ENCODE measurements at regions not wholly inside any gene's neighbourhood (a gene's known extent, or its start where the extent isn't known, plus 50 kb on each side); places are given as distances from the start of the nearest gene placed in this dataset.

DNA sequence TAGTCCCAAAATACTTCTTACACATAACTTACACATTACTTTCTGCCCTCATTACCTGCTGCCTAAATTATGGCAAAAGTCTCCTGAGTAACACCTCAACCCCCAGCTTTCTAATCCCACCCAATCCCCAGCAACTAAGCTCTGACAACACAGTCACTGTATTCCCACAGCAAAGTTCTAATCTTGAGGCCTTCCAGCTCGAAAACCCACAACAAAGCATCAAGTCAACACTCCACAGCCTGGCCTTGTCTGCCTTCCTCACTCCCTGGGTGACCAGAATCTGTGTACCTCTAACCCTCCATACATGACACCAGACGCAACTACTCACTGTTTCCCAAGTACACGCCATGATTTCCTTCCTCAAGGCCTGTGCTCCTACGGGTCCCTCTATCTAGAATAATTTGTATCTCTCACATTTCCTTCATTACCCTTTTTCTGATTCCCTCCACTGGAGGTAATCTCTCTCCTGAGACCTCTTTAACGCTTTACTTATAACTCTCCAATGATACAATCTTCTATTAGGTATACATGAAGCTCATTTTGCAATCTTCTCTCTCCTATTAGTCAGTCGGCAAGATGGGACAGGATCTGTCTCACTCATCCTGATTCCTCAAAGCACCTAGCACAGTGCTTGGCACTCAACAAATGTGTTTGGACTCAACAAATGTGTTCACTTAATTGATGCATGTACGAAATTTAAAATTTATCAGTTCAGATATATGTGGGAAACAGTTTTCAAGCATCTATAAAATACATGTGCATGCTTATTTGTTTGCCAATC lies 87.6 kb upstream of the DOCK9 start:
- H3K4me3 ChIP-seq, result no peak overlapping the region
- H3K36me3 ChIP-seq, result no peaks in the 10 kb centered on the region
- no peaks in the 10 kb centered on the region for H3K27me3 ChIP-seq
- H3K9me3 ChIP-seq, result no peaks in the 10 kb centered on the region
- H3K27ac ChIP-seq, result no peak overlapping the region
- no peak for DNase-seq (ENCODE audit: low spot score)
- peaks cover 0 to 20% of the 10 kb centered on the region in 2 donors for H3K4me1 ChIP-seq
- TF ChIP-seq, protein P1, sequence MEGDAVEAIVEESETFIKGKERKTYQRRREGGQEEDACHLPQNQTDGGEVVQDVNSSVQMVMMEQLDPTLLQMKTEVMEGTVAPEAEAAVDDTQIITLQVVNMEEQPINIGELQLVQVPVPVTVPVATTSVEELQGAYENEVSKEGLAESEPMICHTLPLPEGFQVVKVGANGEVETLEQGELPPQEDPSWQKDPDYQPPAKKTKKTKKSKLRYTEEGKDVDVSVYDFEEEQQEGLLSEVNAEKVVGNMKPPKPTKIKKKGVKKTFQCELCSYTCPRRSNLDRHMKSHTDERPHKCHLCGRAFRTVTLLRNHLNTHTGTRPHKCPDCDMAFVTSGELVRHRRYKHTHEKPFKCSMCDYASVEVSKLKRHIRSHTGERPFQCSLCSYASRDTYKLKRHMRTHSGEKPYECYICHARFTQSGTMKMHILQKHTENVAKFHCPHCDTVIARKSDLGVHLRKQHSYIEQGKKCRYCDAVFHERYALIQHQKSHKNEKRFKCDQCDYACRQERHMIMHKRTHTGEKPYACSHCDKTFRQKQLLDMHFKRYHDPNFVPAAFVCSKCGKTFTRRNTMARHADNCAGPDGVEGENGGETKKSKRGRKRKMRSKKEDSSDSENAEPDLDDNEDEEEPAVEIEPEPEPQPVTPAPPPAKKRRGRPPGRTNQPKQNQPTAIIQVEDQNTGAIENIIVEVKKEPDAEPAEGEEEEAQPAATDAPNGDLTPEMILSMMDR (IDR thresholded peaks at IDR 0.05), result no peak

DNA sequence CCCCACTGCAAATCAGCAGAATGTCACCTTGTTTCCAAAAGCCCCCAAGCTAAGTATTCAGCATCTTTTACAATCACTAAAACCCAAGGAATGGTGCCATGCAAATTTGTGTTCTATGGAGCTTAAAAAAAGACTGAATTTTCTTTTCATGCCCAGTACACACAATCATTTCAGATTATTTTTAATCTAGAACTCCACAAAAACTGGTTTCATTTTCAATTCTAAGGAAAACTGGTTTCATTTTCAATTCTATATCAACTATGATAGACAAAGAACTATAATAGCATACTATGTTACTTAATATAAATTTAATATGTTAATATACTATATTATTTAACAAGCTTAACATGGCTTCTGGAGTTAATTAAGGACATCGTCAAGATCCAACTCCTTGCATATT lies 88.4 kb upstream of the DOCK9 start:
- H3K36me3 ChIP-seq, result no peaks in the 10 kb centered on the region
- peaks cover 0 to 15% of the 10 kb centered on the region in 2 donors for H3K4me1 ChIP-seq
- no peaks in the 10 kb centered on the region for H3K9me3 ChIP-seq
- no peak overlapping the region for H3K27ac ChIP-seq
- H3K4me3 ChIP-seq, result no peak overlapping the region
- no peak for DNase-seq (ENCODE audit: low spot score)
- no peaks in the 10 kb centered on the region for H3K27me3 ChIP-seq
- TF ChIP-seq, protein P1 (IDR thresholded peaks at IDR 0.05), result no peak

DNA sequence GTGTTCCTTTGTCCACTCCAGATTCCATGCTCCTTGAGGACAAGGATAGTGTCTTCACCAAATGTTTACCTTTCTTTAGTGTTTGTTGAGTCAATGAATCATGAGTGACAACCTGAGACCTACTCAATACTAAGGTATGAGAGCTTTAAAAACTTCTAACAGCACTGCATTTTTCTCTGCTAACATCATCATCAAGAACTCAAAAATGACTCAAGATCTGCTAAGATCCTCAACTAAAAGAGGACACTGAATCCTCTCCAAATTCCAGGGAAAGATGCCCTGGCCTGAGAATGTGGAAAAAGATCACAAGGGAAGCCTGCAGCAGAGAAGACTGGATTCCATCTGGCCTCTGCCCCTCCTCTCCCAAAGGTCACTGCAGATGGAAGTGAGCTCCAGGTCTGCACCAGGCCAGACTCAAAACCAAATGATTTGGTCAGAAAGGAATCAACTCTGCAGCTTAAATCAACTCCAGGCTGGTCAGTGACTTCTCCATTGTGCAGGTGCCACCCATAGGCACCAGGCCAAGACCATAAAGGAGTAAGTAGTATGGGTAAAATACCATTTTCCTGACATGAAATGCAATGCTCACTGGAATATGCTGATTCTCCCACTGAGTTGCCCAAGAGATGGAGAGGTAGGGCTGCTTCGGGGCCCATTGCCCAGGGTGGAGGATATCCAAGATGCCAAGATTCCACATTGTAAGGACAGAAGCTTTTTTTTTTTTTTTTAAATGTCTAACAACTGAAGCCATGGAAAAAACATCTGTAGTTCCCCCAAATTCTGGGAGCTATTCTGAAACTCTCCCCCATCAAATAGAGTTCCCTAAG lies 89.5 kb upstream of the DOCK9 start:
- Histone ChIP-seq H3K4me3 (no peak overlapping the region), H3K36me3 (no peaks in the 10 kb centered on the region), H3K27me3 (no peaks in the 10 kb centered on the region), H3K4me1 (peaks cover 0 to 13% of the 10 kb centered on the region in 2 donors), H3K27ac (no peak overlapping the region), H3K9me3 (no peaks in the 10 kb centered on the region)
- no peak for DNase-seq (ENCODE audit: low spot score)
- TF ChIP-seq, protein P1 (IDR thresholded peaks at IDR 0.05), result no peak

DNA sequence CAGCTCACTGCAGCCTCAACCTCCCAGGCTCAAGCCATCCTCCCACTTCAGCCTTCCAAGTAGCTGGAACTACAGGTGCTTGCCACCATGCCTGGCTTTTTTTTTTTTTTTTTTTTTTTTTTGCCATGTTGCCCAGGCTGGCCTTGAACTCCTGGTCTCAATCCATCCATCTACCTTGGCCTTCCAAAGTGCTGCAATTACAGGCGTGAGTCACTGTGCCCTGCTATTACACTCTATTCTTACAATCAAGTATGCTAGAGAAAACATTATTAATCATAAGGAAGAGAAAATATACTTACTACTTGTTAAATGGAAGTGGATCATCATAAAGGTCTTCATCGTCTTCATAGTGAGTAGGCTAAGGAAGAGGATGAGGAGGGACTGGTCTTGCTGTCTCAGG lies 93.3 kb upstream of the DOCK9 start:
- Histone ChIP-seq H3K27ac (no peak overlapping the region), H3K4me1 (no peaks in the 10 kb centered on the region)
- TF ChIP-seq, protein P1 (IDR thresholded peaks at IDR 0.05), result no peak

DNA sequence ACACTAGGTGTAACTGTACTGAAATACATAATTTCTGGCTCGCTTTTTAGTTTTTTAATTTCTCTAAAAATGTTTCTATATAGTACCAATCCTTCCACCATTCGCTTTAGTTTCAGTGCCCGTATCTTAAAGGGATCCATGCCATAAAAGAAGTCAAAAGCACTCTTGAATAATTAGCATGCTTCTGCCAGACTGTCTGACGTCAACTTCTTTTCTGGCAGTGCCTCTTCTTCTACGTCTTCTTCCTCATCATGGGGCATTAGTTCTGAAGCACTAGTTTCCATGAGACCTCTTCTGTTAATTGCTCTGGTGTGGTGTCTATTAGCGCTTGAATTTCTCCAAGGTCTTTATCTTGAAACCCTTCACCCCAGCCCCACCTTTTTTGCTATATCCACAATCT lies 93.8 kb upstream of the DOCK9 start:
- TF ChIP-seq, protein P1 (IDR thresholded peaks at IDR 0.05), result no peak
- Histone ChIP-seq H3K27me3 (no peaks in the 10 kb centered on the region), H3K27ac (no peak overlapping the region), H3K4me1 (no peaks in the 10 kb centered on the region), H3K9me3 (peaks cover 0 to 7% of the 10 kb centered on the region in 2 donors), H3K36me3 (no peaks in the 10 kb centered on the region), H3K4me3 (no peak overlapping the region)
- no peak for DNase-seq (ENCODE audit: low spot score)

More for the DNA sequence above, 93.3 kb upstream of the DOCK9 start:
- Histone ChIP-seq H3K4me3 (no peak overlapping the region), H3K36me3 (no peaks in the 10 kb centered on the region), H3K9me3 (peaks cover 0 to 7% of the 10 kb centered on the region in 2 donors), H3K27me3 (no peaks in the 10 kb centered on the region)
- DNase-seq (ENCODE audit: low spot score), result no peak

All from right atrium auricular region (tissue), 2 donors.